Nephron progenitor cell (in vitro differentiated cells): ENCODE measurements at regions not wholly inside any gene's neighbourhood (a gene's known extent, or its start where the extent isn't known, plus 50 kb on each side); places are given as distances from the start of the nearest gene placed in this dataset.

Experiments used
- DNase-seq: peaks from one replicate; pipeline ENCODE4 v3.0.0; 2021
- H3K27ac Mint-ChIP-seq: 2 replicates; pipeline ENCODE4 v1.8.0; 2021; ENCODE audit warnings: mild to moderate bottlenecking, moderate library complexity, mixed read lengths
- H3K27me3 Mint-ChIP-seq: 2 replicates; pipeline ENCODE4 v1.8.0; 2021; ENCODE audit warnings: mild to moderate bottlenecking, low read depth, mixed read lengths; ENCODE audit not compliant: poor library complexity
- H3K36me3 Mint-ChIP-seq: 2 replicates; pipeline ENCODE4 v1.8.0; 2021; ENCODE audit warnings: low read depth, mixed read lengths
- H3K4me1 Mint-ChIP-seq: 2 replicates; pipeline ENCODE4 v1.8.0; 2021; ENCODE audit warnings: mixed read lengths
- H3K4me3 Mint-ChIP-seq: 2 replicates; pipeline ENCODE4 v1.8.0; 2021; ENCODE audit warnings: mild to moderate bottlenecking, moderate library complexity, mixed read lengths
- H3K9me3 Mint-ChIP-seq: 2 replicates; pipeline ENCODE4 v1.8.0; 2021; ENCODE audit warnings: mild to moderate bottlenecking, moderate library complexity, mixed read lengths
- CTCF ChIP-seq: fragments of 200-600 bp; sonication (generic); IDR thresholded peaks from 2 replicates; pipeline ENCODE4 v1.5.0; 2021; ENCODE audit warnings: antibody characterized with exemption

- Mint-ChIP-seq H3K4me1 (peaks cover 47% of the 10 kb centered on the region), H3K27me3 (no peaks in the 10 kb centered on the region), H3K36me3 (no peaks in the 10 kb centered on the region), H3K27ac (no peak overlapping the region), H3K9me3 (no peaks in the 10 kb centered on the region), H3K4me3 (no peak overlapping the region)
- DNase-seq, result no peak
- TF ChIP-seq CTCF, result no peak
Observed at GRCh38 chr20:48339986-48340882, 487.6 kb downstream of the PREX1 start.

GRCh38 chr20:48339190-48339985 lies 488.4 kb downstream of the PREX1 start:
- no peak overlapping the region for H3K27ac Mint-ChIP-seq
- peaks cover 47% of the 10 kb centered on the region for H3K4me1 Mint-ChIP-seq
- H3K36me3 Mint-ChIP-seq, result no peaks in the 10 kb centered on the region
- H3K27me3 Mint-ChIP-seq, result no peaks in the 10 kb centered on the region
- no peak overlapping the region for H3K4me3 Mint-ChIP-seq
- DNase-seq, result no peak
- no peaks in the 10 kb centered on the region for H3K9me3 Mint-ChIP-seq
- TF ChIP-seq CTCF, result no peak

GRCh38 chr20:48338717-48339116 lies 489.1 kb downstream of the PREX1 start:
- no peaks in the 10 kb centered on the region for H3K27me3 Mint-ChIP-seq
- peaks cover 40% of the 10 kb centered on the region for H3K4me1 Mint-ChIP-seq
- no peak overlapping the region for H3K27ac Mint-ChIP-seq
- DNase-seq, result no peak
- H3K4me3 Mint-ChIP-seq, result no peak overlapping the region
- no peak for TF ChIP-seq CTCF
- H3K36me3 Mint-ChIP-seq, result no peaks in the 10 kb centered on the region
- no peaks in the 10 kb centered on the region for H3K9me3 Mint-ChIP-seq

GRCh38 chr20:48336597-48336996 lies 491.2 kb downstream of the PREX1 start:
- Mint-ChIP-seq H3K9me3 (no peaks in the 10 kb centered on the region), H3K4me3 (no peak overlapping the region), H3K4me1 (peaks cover 49% of the 10 kb centered on the region), H3K36me3 (no peaks in the 10 kb centered on the region), H3K27me3 (no peaks in the 10 kb centered on the region), H3K27ac (no peak overlapping the region)
- no peak for TF ChIP-seq CTCF
- no peak for DNase-seq

GRCh38 chr20:48335308-48336050 lies 492.3 kb downstream of the PREX1 start:
- no peaks in the 10 kb centered on the region for H3K36me3 Mint-ChIP-seq
- no peak for TF ChIP-seq CTCF
- H3K4me1 Mint-ChIP-seq, result peaks cover 45% of the 10 kb centered on the region
- H3K27me3 Mint-ChIP-seq, result no peaks in the 10 kb centered on the region
- H3K9me3 Mint-ChIP-seq, result no peaks in the 10 kb centered on the region
- DNase-seq, result no peak
- no peak overlapping the region for H3K4me3 Mint-ChIP-seq
- H3K27ac Mint-ChIP-seq, result no peak overlapping the region
